Activated CD4-positive, alpha-beta T cell treated with anti-CD3 and anti-CD28 coated beads, Interleukin-2, amount 10 ng/mL, durations not matched to agents 24 days and 14 days (primary cell): ENCODE measurements at regions not wholly inside any gene's neighbourhood (a gene's known extent, or its start where the extent isn't known, plus 50 kb on each side); places are given as distances from the start of the nearest gene placed in this dataset.

Experiments used
- DNase-seq: peaks from one replicate; pipeline ENCODE4 v3.0.0; 2022
- H3K27ac Mint-ChIP-seq: one replicate; pipeline ENCODE4 v1.8.0; 2022; ENCODE audit warnings: mild to moderate bottlenecking, mixed read lengths
- H3K27me3 Mint-ChIP-seq: one replicate; pipeline ENCODE4 v1.8.0; 2022; ENCODE audit warnings: mixed read lengths
- H3K36me3 Mint-ChIP-seq: one replicate; pipeline ENCODE4 v1.8.0; 2022; ENCODE audit warnings: low read depth, mild to moderate bottlenecking, mixed read lengths
- H3K4me1 Mint-ChIP-seq: one replicate; pipeline ENCODE4 v1.8.0; 2021; ENCODE audit warnings: mixed read lengths
- H3K4me3 Mint-ChIP-seq: one replicate; pipeline ENCODE4 v1.8.0; 2022; ENCODE audit warnings: mild to moderate bottlenecking, moderate library complexity, mixed read lengths
- H3K9me3 Mint-ChIP-seq: one replicate; pipeline ENCODE4 v1.8.0; 2021; ENCODE audit warnings: mixed read lengths
- intact Hi-C: fragments of 100-400 bp; cut with micrococcal nuclease; formaldehyde crosslinking; loops from one replicate; pipeline ENCODE4 v1.15.1; 2023

DNA sequence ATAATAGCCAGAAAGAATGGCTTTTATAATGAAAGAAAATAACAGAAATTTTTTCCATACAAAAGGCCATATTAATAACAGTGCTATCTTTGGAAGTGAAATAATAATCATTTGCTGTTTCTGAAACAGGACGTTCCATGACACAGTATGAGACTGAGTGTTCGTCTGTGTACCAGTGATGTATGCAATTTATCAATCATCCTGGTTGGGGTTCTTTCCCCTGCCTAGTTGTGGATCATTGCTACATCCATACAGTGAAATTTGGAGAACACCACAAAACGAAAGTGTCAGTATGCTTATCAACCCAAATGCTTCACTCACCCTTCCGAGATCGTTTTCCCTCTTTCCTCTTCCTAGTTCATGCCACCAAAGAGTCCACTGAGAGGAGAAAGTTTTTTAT is 151.4 kb upstream of the PRDM1 start:
- DNase-seq, result no peak
- Mint-ChIP-seq H3K36me3 (no peaks in the 10 kb centered on the region), H3K27me3 (peaks cover 5% of the 10 kb centered on the region), H3K27ac (no peak overlapping the region), H3K4me3 (no peak overlapping the region), H3K4me1 (no peaks in the 10 kb centered on the region), H3K9me3 (peaks cover 15% of the 10 kb centered on the region)
- intact Hi-C loops, result no loop called here

- peaks cover 5% of the 10 kb centered on the region for H3K9me3 Mint-ChIP-seq
- H3K4me3 Mint-ChIP-seq, result no peak overlapping the region
- intact Hi-C loops, result no loop called here
- no peak overlapping the region for H3K27ac Mint-ChIP-seq
- H3K27me3 Mint-ChIP-seq, result peaks cover 9% of the 10 kb centered on the region
- no peaks in the 10 kb centered on the region for H3K36me3 Mint-ChIP-seq
- H3K4me1 Mint-ChIP-seq, result no peaks in the 10 kb centered on the region
- DNase-seq, result no peak
These were observed 153.7 kb upstream of the PRDM1 start for GRCh38 chr6:105932440-105932839.

- no peak overlapping the region for H3K27ac Mint-ChIP-seq
- peaks cover 3% of the 10 kb centered on the region for H3K4me1 Mint-ChIP-seq
- intact Hi-C loops, result no loop called here
- H3K4me3 Mint-ChIP-seq, result no peak overlapping the region
- peaks cover 5% of the 10 kb centered on the region for H3K9me3 Mint-ChIP-seq
- H3K27me3 Mint-ChIP-seq, result peaks cover 11% of the 10 kb centered on the region
- no peak for DNase-seq
- no peaks in the 10 kb centered on the region for H3K36me3 Mint-ChIP-seq
These were observed 156.5 kb upstream of the PRDM1 start for GRCh38 chr6:105929626-105930025.

- peaks cover 11% of the 10 kb centered on the region for H3K27me3 Mint-ChIP-seq
- no peak overlapping the region for H3K27ac Mint-ChIP-seq
- no peak for DNase-seq
- H3K4me3 Mint-ChIP-seq, result no peak overlapping the region
- H3K36me3 Mint-ChIP-seq, result peaks cover 2% of the 10 kb centered on the region
- peaks cover 4% of the 10 kb centered on the region for H3K9me3 Mint-ChIP-seq
- peaks cover 5% of the 10 kb centered on the region for H3K4me1 Mint-ChIP-seq
- intact Hi-C loops, result no loop called here
These were observed 159.8 kb upstream of the PRDM1 start for GRCh38 chr6:105926318-105926717.

DNA sequence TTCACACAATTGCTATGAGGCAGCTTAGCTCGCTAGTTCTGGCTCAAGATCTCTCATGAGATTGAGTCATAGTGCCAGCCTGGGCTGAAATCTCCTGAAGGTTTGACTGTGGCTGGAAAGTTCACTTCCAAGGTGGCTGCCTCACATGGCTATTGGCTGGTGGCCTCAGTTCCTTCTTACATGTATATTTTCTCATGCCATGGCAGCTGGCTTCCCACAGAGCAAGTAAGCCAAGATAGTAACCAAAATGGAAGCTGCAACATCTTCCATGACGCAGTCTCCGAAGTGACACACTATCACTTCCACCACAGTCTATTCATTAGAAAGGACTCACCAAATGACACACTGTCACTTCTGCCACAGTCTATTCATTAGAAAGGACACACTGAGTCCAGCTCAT is 160.4 kb upstream of the PRDM1 start:
- peaks cover 5% of the 10 kb centered on the region for H3K4me1 Mint-ChIP-seq
- peaks cover 4% of the 10 kb centered on the region for H3K9me3 Mint-ChIP-seq
- H3K27ac Mint-ChIP-seq, result no peak overlapping the region
- no peak overlapping the region for H3K4me3 Mint-ChIP-seq
- intact Hi-C loops, result no loop called here
- peaks cover 2% of the 10 kb centered on the region for H3K36me3 Mint-ChIP-seq
- no peak for DNase-seq
- peaks cover 11% of the 10 kb centered on the region for H3K27me3 Mint-ChIP-seq

- Mint-ChIP-seq H3K27ac (no peak overlapping the region), H3K27me3 (peaks cover 2% of the 10 kb centered on the region), H3K36me3 (peaks cover 2% of the 10 kb centered on the region), H3K9me3 (peaks cover 4% of the 10 kb centered on the region), H3K4me3 (no peak overlapping the region), H3K4me1 (peaks cover 17% of the 10 kb centered on the region)
- intact Hi-C loops, result loop anchor here (2.0 kb wide), 1 partner anchor 61 kb away; no protein-coding TSS in a partner anchor
- DNase-seq, result no peak
These were observed 164.4 kb upstream of the PRDM1 start for GRCh38 chr6:105921781-105922180.

DNA sequence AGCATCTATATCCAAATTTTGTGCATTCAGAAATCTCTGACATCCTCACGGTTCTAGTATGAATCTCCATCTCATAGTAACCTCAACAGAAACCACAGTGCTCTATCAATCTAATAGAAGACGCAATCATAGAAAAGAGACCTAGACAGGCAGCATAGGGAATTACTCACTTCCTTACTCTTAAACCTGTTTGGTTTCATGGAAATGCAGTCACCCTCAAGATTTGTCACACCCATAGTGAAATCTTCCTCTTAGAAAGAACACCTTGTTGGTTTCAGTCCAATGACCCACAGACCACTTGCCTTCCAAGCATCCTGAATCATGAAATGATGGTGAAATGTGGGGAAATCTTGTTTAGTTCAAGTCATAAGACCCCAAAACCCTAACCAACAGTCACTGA is 166.1 kb upstream of the PRDM1 start:
- Mint-ChIP-seq H3K4me3 (no peak overlapping the region), H3K36me3 (peaks cover 2% of the 10 kb centered on the region), H3K9me3 (peaks cover 4% of the 10 kb centered on the region), H3K27ac (no peak overlapping the region), H3K27me3 (no peaks in the 10 kb centered on the region), H3K4me1 (peaks cover 15% of the 10 kb centered on the region)
- no peak for DNase-seq
- intact Hi-C loops, result loop anchor here (1.0 to 2.0 kb wide), 2 partner anchors 47 to 63 kb away; no protein-coding TSS in a partner anchor

GRCh38 chr6:105917038-105917695 is 169.0 kb upstream of the PRDM1 start:
- peaks cover 15% of the 10 kb centered on the region for H3K4me1 Mint-ChIP-seq
- H3K36me3 Mint-ChIP-seq, result no peaks in the 10 kb centered on the region
- no peaks in the 10 kb centered on the region for H3K9me3 Mint-ChIP-seq
- intact Hi-C loops, result no loop called here
- H3K4me3 Mint-ChIP-seq, result no peak overlapping the region
- H3K27ac Mint-ChIP-seq, result no peak overlapping the region
- peaks cover 2% of the 10 kb centered on the region for H3K27me3 Mint-ChIP-seq
- DNase-seq, result no peak

DNA sequence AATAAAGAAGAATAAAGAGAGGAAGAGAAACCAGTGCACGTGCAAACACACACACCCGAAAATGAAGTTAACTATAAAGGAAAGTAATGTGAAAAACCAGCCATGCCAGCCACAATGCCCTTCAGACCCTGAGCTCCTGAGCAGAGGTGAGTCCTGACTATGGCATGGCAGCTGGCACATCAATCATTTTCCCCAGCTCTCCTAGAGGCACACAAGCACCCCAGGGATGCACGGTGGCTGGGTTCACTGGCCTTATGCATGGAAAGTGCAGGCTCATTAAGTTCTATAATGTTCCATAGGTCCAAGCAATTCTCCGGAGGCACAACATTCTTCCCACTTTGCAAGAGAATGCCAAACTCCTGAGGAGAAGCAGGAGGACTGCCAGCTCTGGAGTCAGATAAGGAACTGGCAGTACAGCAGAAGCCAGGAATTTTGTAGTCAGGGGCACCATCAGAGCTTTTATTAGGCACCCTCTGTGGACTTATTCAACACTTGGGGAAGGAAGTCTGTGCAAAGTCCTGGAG is 175.0 kb upstream of the PRDM1 start:
- no peak for DNase-seq
- H3K4me1 Mint-ChIP-seq, result no peaks in the 10 kb centered on the region
- peaks cover 2% of the 10 kb centered on the region for H3K27me3 Mint-ChIP-seq
- intact Hi-C loops, result no loop called here
- no peaks in the 10 kb centered on the region for H3K36me3 Mint-ChIP-seq
- no peak overlapping the region for H3K4me3 Mint-ChIP-seq
- H3K9me3 Mint-ChIP-seq, result peaks cover 11% of the 10 kb centered on the region
- no peak overlapping the region for H3K27ac Mint-ChIP-seq

- DNase-seq, result no peak
- Mint-ChIP-seq H3K36me3 (peaks cover 2% of the 10 kb centered on the region), H3K9me3 (peaks cover 15% of the 10 kb centered on the region), H3K4me1 (peaks cover 4% of the 10 kb centered on the region), H3K4me3 (no peak overlapping the region), H3K27ac (no peak overlapping the region), H3K27me3 (peaks cover 4% of the 10 kb centered on the region)
- intact Hi-C loops, result loop anchor here (10.0 kb wide), 2 partner anchors 316 to 616 kb away; no protein-coding TSS in a partner anchor
These were observed 177.0 kb upstream of the PRDM1 start for GRCh38 chr6:105909106-105909505.

- H3K27me3 Mint-ChIP-seq, result peaks cover 2% of the 10 kb centered on the region
- H3K4me3 Mint-ChIP-seq, result no peak overlapping the region
- no peak overlapping the region for H3K27ac Mint-ChIP-seq
- no peak for DNase-seq
- H3K4me1 Mint-ChIP-seq, result peaks cover 4% of the 10 kb centered on the region
- intact Hi-C loops, result loop anchor here (10.0 kb wide), 2 partner anchors 317 to 617 kb away; no protein-coding TSS in a partner anchor
- H3K36me3 Mint-ChIP-seq, result peaks cover 2% of the 10 kb centered on the region
- peaks cover 15% of the 10 kb centered on the region for H3K9me3 Mint-ChIP-seq
These were observed 178.1 kb upstream of the PRDM1 start for GRCh38 chr6:105907991-105908390.

DNA sequence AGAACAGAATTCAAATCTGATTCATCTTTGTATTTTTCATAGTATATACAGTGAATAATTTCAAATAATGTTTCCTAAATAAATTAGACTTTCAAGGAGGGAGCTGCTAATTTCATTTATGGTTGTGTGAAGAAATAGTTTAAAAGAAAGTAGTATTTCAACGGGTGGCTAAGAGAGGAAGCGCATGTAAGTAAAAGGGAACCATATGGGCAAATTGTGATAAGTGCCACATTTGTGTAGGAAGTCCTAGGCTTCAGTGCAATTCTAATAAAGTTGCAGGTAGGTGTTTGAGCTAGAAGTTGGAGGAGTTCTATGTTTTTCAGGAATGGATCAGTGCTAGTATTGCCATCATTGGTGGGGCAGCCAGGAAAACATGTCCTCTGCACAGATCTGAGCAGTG is 178.8 kb upstream of the PRDM1 start:
- no peak for DNase-seq
- Mint-ChIP-seq H3K27me3 (peaks cover 2% of the 10 kb centered on the region), H3K4me1 (peaks cover 8% of the 10 kb centered on the region), H3K4me3 (no peak overlapping the region), H3K36me3 (peaks cover 5% of the 10 kb centered on the region), H3K27ac (no peak overlapping the region), H3K9me3 (peaks cover 15% of the 10 kb centered on the region)
- intact Hi-C loops, result loop anchor here (10.0 kb wide), 2 partner anchors 318 to 618 kb away; no protein-coding TSS in a partner anchor

DNA sequence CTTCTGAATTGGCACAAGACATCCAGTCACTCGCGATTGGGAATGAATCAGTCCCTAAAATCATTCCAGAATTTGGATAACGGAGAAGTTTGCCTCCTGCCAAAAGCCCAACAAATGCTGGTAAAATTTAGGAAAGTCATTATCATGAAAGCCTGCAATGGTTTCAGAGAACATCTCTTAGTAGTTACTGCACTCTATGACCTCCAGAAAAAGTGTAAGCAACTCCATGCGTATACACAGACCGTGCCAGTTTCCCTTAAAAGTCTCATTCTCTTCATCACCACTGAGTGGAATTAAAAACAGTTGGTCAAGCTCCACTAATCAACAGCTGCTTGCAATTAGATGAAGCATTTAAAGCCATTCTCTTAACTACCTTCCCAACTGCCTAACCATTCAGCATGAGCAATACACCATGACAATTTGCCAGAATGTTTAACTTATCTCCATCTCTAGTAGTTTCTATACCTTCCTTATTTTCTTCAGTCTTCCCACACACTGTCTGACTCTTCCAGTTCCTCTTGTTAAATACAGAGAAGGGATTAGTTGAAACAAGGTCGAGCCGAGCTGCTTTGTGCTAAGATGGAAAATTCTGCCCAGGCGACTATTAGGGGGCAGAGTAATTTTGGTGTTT is 183.6 kb upstream of the PRDM1 start:
- Mint-ChIP-seq H3K4me3 (no peak overlapping the region), H3K4me1 (peaks cover 30% of the 10 kb centered on the region), H3K36me3 (peaks cover 5% of the 10 kb centered on the region), H3K9me3 (peaks cover 8% of the 10 kb centered on the region), H3K27me3 (peaks cover 2% of the 10 kb centered on the region), H3K27ac (no peak overlapping the region)
- intact Hi-C loops, result loop anchor here (5.0 to 10.0 kb wide), 3 partner anchors 110 to 622 kb away; no protein-coding TSS in a partner anchor
- no peak for DNase-seq

GRCh38 chr6:105901583-105901982 is 184.6 kb upstream of the PRDM1 start:
- Mint-ChIP-seq H3K4me1 (peaks cover 30% of the 10 kb centered on the region), H3K9me3 (peaks cover 8% of the 10 kb centered on the region), H3K4me3 (no peak overlapping the region), H3K27ac (no peak overlapping the region), H3K36me3 (peaks cover 5% of the 10 kb centered on the region), H3K27me3 (peaks cover 2% of the 10 kb centered on the region)
- DNase-seq, result no peak
- intact Hi-C loops, result loop anchor here (5.0 to 10.0 kb wide), 3 partner anchors 109 to 623 kb away; no protein-coding TSS in a partner anchor
